IPS-15b (cell line): ENCODE measurements at regions not wholly inside any gene's neighbourhood (a gene's known extent, or its start where the extent isn't known, plus 50 kb on each side); places are given as distances from the start of the nearest gene placed in this dataset.

Experiments
- H3K27me3 ChIP-seq: one replicate; pipeline ENCODE4 v1.6.1; 2013; ENCODE audit warnings: low read length; ENCODE audit not compliant: control insufficient read depth, insufficient read depth
- H3K36me3 ChIP-seq: one replicate; pipeline ENCODE4 v1.6.1; 2013; ENCODE audit warnings: low read length; ENCODE audit not compliant: control insufficient read depth, insufficient read depth
- H3K4me1 ChIP-seq: one replicate; pipeline ENCODE4 v1.6.1; 2013; ENCODE audit warnings: mild to moderate bottlenecking, low read length; ENCODE audit not compliant: control insufficient read depth, insufficient read depth
- H3K4me3 ChIP-seq: one replicate; pipeline ENCODE4 v1.5.1; 2013; ENCODE audit warnings: low read depth, low read length
- H3K9ac ChIP-seq: one replicate; pipeline ENCODE4 v1.6.1; 2013; ENCODE audit warnings: low read depth, mild to moderate bottlenecking, low read length
- H3K9me3 ChIP-seq: one replicate; pipeline ENCODE4 v1.6.1; 2013; ENCODE audit warnings: mild to moderate bottlenecking, low read length; ENCODE audit not compliant: control insufficient read depth, insufficient read depth

DNA sequence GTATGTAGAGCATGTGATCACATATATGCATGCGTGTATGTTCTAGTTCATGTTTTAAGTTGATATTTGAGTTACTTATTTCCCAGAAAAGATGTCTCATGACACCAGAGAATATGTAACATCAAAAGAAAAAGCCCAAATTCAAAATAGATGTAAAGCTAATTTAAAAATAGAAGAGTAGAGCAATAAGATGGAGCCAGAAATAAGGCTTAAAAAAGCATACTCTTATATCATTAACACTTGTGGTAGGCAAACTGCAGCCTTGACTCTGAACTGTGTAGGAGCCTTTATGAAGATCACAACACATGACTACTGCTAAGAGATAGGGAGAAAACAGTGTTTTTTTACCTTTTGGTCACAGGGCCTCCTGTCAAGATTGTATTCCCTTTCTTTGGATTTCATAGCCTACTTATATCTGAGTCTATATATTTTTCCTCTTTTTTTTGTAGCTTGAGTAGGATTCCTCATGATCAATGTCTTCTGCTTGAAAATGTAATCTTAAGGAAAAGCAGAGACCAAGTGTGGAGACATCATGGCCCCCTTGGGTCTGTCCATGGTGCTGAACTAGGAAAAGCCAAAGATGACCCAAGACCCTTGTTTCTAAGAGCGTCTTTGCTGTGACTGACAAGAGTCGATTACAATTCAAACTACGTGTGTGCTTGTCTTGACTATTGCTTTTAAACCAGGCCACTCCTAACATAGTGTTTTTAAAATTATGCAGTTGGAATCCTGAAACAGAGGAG lies 390.4 kb downstream of the SHISA9 start:
- Histone ChIP-seq H3K27me3 (no peaks in the 10 kb centered on the region), H3K9ac (no peak overlapping the region), H3K4me1 (no peaks in the 10 kb centered on the region), H3K9me3 (no peaks in the 10 kb centered on the region), H3K36me3 (no peaks in the 10 kb centered on the region), H3K4me3 (no peak overlapping the region)

DNA sequence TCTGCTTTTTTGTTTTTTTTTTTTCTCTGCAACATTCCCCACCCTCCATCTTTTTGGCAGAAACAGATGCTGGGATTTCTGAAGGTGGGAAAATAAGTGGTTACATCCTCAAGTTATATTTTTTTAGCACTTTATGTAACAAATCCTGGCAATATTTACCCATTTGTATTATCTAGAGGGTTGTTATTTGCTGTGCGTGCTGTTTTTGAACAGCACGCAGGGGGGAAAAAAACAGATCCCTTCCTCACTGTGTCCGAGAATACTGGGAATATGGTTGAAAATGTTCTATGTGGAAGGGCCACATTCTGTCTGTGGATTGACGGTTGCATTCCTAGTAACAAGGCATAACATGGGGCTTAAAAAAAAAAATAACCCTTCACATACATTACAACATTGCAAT lies 394.8 kb downstream of the SHISA9 start:
- peaks cover 6% of the 10 kb centered on the region for H3K4me1 ChIP-seq
- no peaks in the 10 kb centered on the region for H3K27me3 ChIP-seq
- no peaks in the 10 kb centered on the region for H3K36me3 ChIP-seq
- H3K9ac ChIP-seq = no peak overlapping the region
- no peak overlapping the region for H3K4me3 ChIP-seq
- no peaks in the 10 kb centered on the region for H3K9me3 ChIP-seq

DNA sequence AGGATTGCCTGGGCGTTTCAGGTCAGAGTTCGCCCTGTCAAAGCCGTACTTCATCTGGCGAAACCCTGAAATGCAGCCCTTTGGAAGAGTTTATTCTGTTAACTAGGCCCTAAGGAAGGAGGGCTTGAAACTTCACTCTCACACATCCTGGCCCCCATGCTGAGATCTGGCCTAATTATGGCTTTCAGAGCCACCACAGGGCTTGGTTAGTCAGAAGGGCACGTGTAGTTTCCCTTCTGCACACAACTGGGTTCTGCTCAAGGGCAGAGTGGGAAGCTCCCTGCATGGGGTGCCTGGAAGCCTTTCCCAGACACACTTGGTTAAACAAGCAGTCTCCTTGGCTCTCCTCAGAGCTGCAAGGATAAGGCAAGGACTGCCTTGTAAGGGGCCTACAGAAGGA lies 397.3 kb downstream of the SHISA9 start:
- Histone ChIP-seq H3K4me1 (peaks cover 6% of the 10 kb centered on the region), H3K27me3 (no peaks in the 10 kb centered on the region), H3K36me3 (no peaks in the 10 kb centered on the region), H3K9me3 (no peaks in the 10 kb centered on the region), H3K9ac (no peak overlapping the region), H3K4me3 (no peak overlapping the region)

DNA sequence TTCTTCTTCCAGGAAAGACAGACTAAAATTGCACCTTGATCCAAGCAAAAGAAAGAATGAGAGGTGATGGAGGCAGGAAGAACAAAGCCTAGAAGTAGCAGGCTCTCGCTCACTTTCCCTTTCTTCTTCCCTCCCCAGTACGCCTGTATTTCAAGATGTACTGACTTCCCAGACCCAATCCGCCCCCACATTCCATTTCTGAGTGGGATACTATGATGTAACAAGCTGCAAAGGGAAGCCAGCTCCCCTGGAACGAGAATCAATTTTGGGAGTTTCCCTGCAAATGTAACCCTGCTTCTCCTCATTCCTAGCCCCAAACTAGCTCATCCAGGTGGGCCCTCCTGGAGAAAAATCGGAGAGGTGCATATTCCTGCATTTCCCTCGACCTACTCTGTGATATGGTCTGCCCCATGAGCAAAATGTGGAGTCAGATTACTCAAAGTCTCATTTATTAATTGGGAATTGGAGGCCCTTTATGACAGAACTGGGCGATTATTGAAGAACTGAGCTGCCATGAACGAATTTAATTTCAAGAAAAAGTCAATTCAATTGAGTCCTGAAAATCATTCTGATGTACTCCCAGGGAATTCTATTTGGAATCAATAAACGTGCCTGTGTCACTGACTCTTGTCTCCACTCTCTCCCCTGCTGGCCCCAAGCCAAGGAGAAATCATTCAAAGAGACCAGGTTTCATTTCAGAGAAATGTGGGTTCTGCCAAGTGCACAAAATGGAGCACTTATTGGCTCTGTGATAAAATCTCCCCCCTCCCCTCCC lies 398.9 kb downstream of the SHISA9 start:
- Histone ChIP-seq H3K4me3 (no peak overlapping the region), H3K36me3 (no peaks in the 10 kb centered on the region), H3K27me3 (no peaks in the 10 kb centered on the region), H3K9ac (no peak overlapping the region), H3K9me3 (no peaks in the 10 kb centered on the region), H3K4me1 (peaks cover 6% of the 10 kb centered on the region)

DNA sequence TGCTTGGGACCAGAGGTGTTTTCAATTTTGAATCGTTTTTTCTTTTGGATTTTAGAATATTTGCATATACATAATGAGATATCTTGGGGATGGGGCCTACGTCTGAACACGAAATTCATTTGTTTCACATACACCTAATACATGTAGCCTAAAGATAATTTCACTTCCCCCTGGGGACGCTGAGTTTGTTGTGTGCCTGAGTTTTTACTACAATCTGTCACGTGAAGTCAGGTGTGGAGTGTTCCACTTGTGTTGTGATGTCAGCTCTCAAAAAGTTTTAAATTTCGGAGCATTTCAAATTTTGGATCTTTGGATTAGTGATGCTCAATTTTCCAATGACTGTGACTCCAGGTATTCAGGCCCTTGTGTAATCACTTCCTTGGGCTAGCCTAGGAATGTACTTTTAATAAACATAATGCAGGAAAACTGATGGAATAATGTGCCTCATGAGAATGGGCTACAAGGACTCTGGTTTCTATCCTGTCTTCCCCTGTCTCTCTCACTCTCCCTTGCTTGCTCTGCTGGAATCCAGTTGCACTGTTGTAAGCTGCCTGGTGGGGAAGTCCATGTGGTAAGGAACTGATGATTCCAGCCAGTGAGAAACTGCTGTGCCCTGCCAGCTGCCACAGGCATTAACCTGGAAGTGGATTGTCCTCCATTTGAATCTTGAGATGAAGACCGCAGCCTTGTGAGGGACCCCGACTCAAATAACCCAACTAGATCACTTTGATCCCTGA lies 403.8 kb downstream of the SHISA9 start:
- Histone ChIP-seq H3K36me3 (no peaks in the 10 kb centered on the region), H3K4me1 (peaks cover 2% of the 10 kb centered on the region), H3K4me3 (no peak overlapping the region), H3K27me3 (no peaks in the 10 kb centered on the region), H3K9ac (no peak overlapping the region), H3K9me3 (no peaks in the 10 kb centered on the region)

DNA sequence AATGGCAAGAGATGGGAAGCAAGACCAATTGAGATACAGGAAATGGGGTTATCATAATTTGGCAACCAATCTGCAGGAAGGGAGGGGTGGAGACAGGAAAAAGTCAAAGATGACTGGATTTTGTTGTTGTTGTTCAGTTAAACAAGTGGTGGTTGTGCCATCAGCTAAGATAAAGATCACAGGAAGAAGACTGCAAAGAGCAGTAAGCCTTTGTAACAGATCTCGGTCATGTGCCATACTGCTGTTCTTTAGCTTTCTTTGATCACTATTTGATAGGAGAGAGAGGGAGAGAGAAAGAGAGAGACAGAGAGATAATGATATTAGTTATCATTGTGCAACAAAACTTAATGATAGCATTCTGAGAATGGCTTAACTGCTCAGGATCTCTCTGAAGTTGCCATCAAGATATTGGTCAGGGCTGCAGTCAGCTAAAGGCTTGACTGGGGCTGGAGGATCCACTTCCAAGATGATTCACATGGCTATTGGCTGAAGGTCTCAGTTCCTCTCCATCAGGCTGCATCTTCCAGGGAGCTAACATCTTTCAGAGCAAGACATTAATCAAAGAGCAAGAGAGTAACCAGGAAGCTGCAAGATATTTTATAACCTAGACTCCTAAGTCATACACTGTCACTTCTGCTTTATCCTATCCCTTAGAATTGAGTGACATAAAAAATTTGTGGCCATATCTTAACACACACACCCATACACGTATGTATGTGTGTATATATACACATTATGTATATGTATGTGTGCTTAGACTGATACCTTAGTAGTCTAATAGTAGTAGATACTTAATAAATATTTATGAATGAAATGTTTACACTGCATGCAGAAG lies 405.0 kb downstream of the SHISA9 start:
- Histone ChIP-seq H3K9ac (no peak overlapping the region), H3K27me3 (no peaks in the 10 kb centered on the region), H3K9me3 (no peaks in the 10 kb centered on the region), H3K4me1 (no peaks in the 10 kb centered on the region), H3K4me3 (no peak overlapping the region), H3K36me3 (no peaks in the 10 kb centered on the region)

DNA sequence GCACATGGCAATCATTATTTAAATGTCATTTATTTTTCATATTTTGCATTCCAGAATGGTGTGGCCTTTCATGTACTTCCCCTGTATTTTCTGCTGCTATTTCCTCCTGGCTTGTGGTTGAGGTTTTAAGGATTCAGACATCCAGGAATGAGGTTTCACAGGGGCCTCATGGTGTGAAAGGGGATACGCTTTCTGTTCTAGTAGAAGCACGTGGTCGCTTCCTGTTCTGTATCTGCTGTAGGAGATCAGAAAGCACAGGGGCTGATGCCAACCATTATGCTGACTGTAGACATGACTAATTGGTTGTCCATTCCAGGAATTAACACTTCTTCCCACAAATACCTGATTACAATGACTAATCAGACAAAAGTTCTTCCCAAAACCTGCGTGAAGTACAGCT lies 405.9 kb downstream of the SHISA9 start:
- H3K9me3 ChIP-seq = no peaks in the 10 kb centered on the region
- H3K9ac ChIP-seq = no peak overlapping the region
- no peaks in the 10 kb centered on the region for H3K4me1 ChIP-seq
- no peaks in the 10 kb centered on the region for H3K27me3 ChIP-seq
- H3K36me3 ChIP-seq = no peaks in the 10 kb centered on the region
- H3K4me3 ChIP-seq = no peak overlapping the region

DNA sequence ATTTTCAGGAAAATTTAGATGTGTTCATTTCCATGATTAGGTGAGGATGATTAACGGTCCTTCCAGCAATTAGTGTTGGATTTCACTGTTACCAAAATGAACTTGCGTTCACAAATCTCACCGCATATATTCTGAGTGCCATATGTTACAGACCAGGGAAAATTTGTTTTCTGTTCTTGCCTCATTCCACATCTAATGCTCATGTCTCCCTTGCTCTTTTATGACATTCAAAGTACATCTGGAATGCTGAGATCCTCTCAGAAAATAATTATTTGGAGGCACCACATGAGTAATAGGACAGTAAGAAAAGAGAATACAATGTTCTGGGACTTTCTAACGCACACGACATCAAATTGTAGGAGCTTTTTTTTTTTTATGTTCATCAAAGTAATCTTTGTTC lies 406.5 kb downstream of the SHISA9 start:
- no peak overlapping the region for H3K4me3 ChIP-seq
- H3K27me3 ChIP-seq = no peaks in the 10 kb centered on the region
- no peaks in the 10 kb centered on the region for H3K4me1 ChIP-seq
- H3K36me3 ChIP-seq = no peaks in the 10 kb centered on the region
- H3K9ac ChIP-seq = no peak overlapping the region
- no peaks in the 10 kb centered on the region for H3K9me3 ChIP-seq

DNA sequence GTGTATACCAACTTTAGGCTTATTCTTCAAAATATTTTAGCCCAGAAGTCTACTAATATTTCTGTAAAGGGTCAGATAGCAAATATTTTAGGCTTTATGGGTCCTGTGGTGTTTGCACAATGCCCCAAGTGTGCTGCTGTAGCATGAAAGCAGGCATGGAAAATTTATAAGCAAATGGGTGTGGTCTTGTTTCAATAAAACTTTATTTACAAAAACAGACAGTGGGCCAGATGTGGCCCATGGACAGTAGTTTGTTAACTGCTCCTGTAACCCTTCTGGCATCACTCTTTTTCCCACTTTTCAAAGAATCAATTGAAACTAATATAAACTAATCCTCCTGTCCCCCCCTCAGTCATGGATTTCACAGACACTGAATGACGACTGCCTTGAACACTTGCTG lies 410.7 kb downstream of the SHISA9 start:
- H3K4me3 ChIP-seq = no peak overlapping the region
- no peaks in the 10 kb centered on the region for H3K36me3 ChIP-seq
- H3K27me3 ChIP-seq = no peaks in the 10 kb centered on the region
- H3K4me1 ChIP-seq = no peaks in the 10 kb centered on the region
- H3K9ac ChIP-seq = no peak overlapping the region
- no peaks in the 10 kb centered on the region for H3K9me3 ChIP-seq

DNA sequence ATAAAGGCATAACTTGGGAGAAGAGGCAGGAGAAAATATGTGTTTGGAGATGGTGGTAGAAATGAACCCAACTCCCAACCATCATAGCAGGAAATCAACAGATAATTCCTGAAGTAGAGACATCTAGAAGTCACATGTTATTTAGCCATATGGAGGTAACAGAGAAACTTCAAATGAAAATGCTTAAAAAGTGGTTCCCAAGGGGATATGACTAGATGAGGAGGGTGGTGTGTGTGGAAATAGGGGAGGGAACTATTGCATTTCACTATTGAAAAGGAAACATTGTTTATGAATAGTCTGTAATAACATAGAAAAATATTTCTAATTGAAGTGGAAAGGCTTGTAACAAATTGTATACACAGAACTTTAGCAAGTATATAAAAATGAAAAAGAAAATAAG lies 412.0 kb downstream of the SHISA9 start:
- no peaks in the 10 kb centered on the region for H3K27me3 ChIP-seq
- no peak overlapping the region for H3K4me3 ChIP-seq
- no peaks in the 10 kb centered on the region for H3K4me1 ChIP-seq
- H3K9me3 ChIP-seq = no peaks in the 10 kb centered on the region
- H3K36me3 ChIP-seq = no peaks in the 10 kb centered on the region
- H3K9ac ChIP-seq = no peak overlapping the region

DNA sequence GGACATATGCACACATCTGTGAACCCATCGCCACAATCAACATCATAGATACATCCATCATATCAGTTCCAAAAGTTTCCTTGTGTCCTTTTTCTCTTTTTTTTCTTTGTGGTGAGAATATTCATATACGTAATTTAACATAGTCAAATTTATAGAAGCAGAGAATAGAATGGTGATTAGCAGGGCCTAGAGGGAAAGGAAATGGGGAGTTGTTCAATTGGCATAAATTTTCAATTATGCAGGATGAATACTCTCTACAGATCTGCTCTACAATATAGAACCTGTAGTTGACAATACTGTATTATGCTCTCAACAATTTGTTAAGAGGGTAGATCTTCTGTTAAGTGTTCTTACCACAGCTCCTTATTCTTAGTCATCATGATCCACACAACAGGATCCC lies 413.2 kb downstream of the SHISA9 start:
- Histone ChIP-seq H3K9ac (no peak overlapping the region), H3K4me3 (no peak overlapping the region), H3K4me1 (no peaks in the 10 kb centered on the region), H3K27me3 (no peaks in the 10 kb centered on the region), H3K9me3 (no peaks in the 10 kb centered on the region), H3K36me3 (no peaks in the 10 kb centered on the region)
